PFSK-1 (cell line): ENCODE measurements at regions not wholly inside any gene's neighbourhood (a gene's known extent, or its start where the extent isn't known, plus 50 kb on each side); places are given as distances from the start of the nearest gene placed in this dataset.

Experiments
- FOXP2 ChIP-seq: optimal IDR thresholded peaks from 2 replicates; pipeline ENCODE3; 2011; ENCODE audit warnings: borderline replicate concordance, control low read depth, inconsistent platforms; ENCODE audit not compliant: insufficient read depth; ENCODE audit errors: extremely low read length, extremely low read depth
- POLR2AphosphoS5 ChIP-seq: IDR thresholded peaks from 2 replicates; pipeline ENCODE4 v1.6.1; 2012; ENCODE audit warnings: low read depth, mild to moderate bottlenecking, control low read depth, low read length, moderate library complexity
- REST ChIP-seq, 2 experiments: IDR thresholded peaks; 2 replicates each; pipeline versions ENCODE4 v1.6.1 to v1.8.0; 2011 to 2012; ENCODE audit warnings: low read depth in 2 of 2, low read length in 2 of 2, control low read depth in 1 of 2, inconsistent platforms in 1 of 2, mild to moderate bottlenecking in 1 of 2, moderate library complexity in 1 of 2; ENCODE audit not compliant: insufficient read depth in 1 of 2
- SIN3A ChIP-seq: IDR thresholded peaks from 2 replicates; pipeline ENCODE4 v1.6.1; 2012; ENCODE audit warnings: mild to moderate bottlenecking, low read length, moderate library complexity, borderline replicate concordance; ENCODE audit not compliant: insufficient read depth
- TAF1 ChIP-seq: IDR thresholded peaks from 2 replicates; pipeline ENCODE4 v1.6.1; 2012; ENCODE audit warnings: low read length, control low read depth, borderline replicate concordance; ENCODE audit not compliant: insufficient read depth

- no peak for TF ChIP-seq POLR2AphosphoS5
- TF ChIP-seq REST (IDR thresholded peaks at IDR 0.05; ENCODE audit: insufficient read depth in 1 of 2, low read depth in 2 of 2, low read length in 2 of 2) = no peak
- no peak for TF ChIP-seq TAF1
- TF ChIP-seq SIN3A = no peak
- TF ChIP-seq FOXP2 = no peak
Measured at GRCh38 chrX:110449312-110449711, 90.7 kb downstream of the RTL9 start.
